ENCODE measurements at regions not wholly inside any gene's neighbourhood (a gene's known extent, or its start where the extent isn't known, plus 50 kb on each side); places are given as distances from the start of the nearest gene placed in this dataset.

DNA sequence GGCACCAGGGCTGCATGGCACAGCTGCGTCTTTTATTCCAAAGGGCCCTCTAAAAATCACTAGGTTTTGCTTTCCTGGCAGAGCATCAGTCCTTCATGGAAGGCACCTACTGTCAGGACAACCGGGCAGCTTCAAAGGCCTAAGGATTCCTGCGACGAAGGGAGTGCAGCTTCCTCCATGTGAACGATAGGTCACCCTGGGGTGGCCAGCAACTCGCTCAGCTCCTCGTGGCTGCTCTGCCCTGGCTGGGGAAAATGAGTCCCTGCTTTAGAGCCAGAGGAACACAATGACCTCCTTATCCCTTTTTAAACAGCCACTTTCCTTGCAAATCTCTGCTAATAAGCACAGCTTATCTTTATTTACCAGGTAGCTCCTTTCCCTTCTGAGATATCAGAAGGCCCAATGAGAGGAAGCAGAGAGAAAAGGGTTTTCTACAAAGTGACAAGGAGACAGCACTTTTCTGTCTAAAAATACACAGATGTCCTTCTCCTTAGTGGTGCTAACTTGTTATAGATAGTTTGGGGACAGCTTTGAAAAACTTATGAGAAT, 71.6 kb upstream of the SMYD2 start:
- no peak for TF ChIP-seq GATA2 (IDR thresholded peaks at IDR 0.05; ENCODE audit: low read depth, low read length)
- TF ChIP-seq GATA3 (IDR thresholded peaks at IDR 0.05; ENCODE audit: low read depth, low read length): no peak

DNA sequence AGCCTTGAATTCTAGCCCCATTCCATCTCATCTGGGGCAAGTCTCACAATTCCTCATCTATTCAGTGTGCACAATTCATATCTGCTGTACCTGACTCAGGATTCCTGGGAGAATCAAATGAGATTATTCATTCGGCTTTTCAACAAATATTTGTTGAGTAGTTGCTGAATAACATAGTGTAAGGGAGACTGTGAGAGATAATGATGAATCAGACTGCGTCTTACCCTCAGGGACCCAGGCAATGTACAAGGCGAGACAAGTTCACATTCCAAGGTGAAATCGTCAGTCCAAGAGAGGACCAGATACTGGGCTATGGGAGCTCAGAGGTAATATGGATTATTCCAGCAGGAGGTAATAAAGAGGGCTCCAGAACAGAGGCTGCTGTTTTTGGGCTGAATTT, 67.8 kb upstream of the SMYD2 start:
- TF ChIP-seq GATA3 (IDR thresholded peaks at IDR 0.05; ENCODE audit: low read depth, low read length) (no peak), GATA2 (IDR thresholded peaks at IDR 0.05; ENCODE audit: low read depth, low read length) (no peak)

DNA sequence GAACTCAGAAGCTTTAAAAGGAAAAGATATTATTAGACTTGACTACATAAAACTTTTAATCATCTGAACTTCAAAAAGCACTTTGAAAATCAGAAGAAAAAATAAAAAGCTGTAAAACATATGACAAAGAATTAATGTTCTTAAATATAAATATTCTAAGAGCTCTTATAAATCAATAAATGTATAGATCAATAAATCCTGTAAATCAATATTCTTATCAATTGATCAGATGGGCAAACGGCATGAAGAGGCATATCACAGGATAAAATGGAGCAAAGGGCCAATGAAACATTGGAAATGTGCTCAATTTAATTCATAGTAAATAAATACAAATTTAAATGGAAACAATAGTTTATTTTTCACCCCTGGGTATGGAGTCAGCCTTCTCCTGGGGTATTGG, 66.1 kb upstream of the SMYD2 start:
- no peak for TF ChIP-seq GATA3 (IDR thresholded peaks at IDR 0.05; ENCODE audit: low read depth, low read length)
- TF ChIP-seq GATA2 (IDR thresholded peaks at IDR 0.05; ENCODE audit: low read depth, low read length): no peak

DNA sequence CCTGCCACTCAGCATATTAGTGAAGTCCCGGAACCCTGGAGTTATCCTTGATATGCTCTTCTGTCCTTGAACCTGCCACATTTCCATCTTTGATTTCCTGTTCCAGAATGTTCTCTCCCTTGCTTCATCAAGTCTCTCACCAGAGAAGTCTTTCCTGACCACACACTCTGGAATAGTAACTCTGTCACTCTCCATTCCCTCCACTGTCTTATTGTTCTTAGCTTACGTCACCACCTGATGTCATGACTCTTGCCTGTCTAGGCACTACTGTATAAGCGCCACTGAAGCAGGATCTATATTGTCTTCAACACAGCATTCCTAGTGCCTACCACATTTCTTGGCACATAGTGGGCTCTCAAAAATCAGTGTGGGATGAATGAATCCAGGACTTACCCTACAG, 65.4 kb upstream of the SMYD2 start:
- no peak for TF ChIP-seq GATA2 (IDR thresholded peaks at IDR 0.05; ENCODE audit: low read depth, low read length)
- no peak for TF ChIP-seq GATA3 (IDR thresholded peaks at IDR 0.05; ENCODE audit: low read depth, low read length)

DNA sequence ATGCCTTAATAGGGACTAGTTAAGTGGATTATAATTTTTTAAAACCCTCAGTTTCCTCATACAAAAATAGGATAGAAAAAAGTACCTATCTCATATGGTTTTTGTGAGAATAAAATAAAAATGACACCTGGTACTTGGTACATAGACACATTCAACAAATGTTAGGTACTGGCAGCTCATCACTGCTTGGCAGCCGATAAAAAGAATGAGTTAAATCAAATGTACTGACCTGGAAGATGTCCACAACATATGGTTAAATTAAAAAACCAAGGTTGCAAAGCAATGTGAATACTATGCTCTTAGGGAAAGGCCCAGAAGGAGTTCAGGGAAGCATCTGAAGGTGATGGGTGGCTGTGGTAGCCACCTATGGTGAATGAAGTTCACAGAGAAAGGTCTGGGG, 64.9 kb upstream of the SMYD2 start:
- TF ChIP-seq GATA3 (IDR thresholded peaks at IDR 0.05; ENCODE audit: low read depth, low read length) (no peak), GATA2 (IDR thresholded peaks at IDR 0.05; ENCODE audit: low read depth, low read length) (no peak)

DNA sequence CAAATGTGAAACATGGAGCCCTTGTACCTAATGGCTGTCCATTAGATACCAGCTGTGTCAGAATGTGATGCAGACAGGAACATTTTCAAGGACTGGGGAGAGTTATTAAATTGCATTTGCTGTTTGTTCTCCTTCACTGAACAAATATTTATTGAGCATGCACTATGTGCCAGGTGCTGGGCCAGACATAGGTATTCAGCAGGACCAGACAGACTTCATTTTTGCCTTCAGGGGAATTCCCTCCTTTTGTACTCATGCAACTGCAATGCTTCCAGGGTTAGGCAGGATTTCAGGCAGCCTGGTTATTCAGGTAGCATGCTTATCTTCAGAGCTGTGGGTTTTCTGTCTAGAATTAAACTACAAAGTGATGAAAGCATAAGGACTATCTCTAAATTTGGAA, 64.2 kb upstream of the SMYD2 start:
- TF ChIP-seq GATA2 (IDR thresholded peaks at IDR 0.05; ENCODE audit: low read depth, low read length): no peak
- no peak for TF ChIP-seq GATA3 (IDR thresholded peaks at IDR 0.05; ENCODE audit: low read depth, low read length)

DNA sequence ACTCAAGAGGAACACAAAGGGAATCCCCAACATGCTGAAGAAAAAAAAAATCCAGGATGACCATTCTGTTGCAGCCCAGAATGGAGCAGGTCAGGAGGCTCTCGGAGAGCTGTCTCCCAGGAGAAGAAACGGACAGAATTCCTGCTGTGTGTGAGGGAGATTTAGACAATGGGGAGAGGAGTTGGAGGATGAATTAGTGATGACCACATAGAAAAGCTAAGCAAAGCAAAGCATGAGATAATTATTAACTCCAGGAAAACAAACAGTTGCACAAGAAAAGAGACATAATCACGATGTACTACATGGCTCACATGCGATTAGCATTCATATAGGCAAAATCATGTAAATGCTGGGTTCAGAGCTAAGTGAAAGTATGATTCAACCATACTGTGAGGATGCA, 61.1 kb upstream of the SMYD2 start:
- TF ChIP-seq GATA3 (IDR thresholded peaks at IDR 0.05; ENCODE audit: low read depth, low read length): no peak
- TF ChIP-seq GATA2 (IDR thresholded peaks at IDR 0.05; ENCODE audit: low read depth, low read length): no peak

DNA sequence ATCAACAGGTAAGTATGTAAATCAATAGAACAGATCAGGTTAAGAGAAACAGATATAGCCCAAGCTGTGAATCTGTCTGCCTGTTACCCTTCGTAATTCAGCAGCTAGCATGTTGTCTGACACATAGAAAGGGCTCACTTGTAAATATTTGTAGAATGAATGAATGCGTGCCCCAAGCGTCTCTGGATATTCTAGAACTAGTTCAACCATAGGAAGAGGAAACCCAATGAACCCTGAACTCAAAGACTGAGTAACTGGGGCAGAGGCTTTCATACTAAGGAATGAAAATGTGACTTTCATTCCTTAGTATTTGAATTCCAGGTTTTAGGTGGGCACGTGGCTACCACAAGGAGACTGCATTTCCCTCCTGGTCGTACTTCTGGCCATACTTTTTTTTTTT, 60.1 kb upstream of the SMYD2 start:
- no peak for TF ChIP-seq GATA2 (IDR thresholded peaks at IDR 0.05; ENCODE audit: low read depth, low read length)
- TF ChIP-seq GATA3 (IDR thresholded peaks at IDR 0.05; ENCODE audit: low read depth, low read length): no peak

DNA sequence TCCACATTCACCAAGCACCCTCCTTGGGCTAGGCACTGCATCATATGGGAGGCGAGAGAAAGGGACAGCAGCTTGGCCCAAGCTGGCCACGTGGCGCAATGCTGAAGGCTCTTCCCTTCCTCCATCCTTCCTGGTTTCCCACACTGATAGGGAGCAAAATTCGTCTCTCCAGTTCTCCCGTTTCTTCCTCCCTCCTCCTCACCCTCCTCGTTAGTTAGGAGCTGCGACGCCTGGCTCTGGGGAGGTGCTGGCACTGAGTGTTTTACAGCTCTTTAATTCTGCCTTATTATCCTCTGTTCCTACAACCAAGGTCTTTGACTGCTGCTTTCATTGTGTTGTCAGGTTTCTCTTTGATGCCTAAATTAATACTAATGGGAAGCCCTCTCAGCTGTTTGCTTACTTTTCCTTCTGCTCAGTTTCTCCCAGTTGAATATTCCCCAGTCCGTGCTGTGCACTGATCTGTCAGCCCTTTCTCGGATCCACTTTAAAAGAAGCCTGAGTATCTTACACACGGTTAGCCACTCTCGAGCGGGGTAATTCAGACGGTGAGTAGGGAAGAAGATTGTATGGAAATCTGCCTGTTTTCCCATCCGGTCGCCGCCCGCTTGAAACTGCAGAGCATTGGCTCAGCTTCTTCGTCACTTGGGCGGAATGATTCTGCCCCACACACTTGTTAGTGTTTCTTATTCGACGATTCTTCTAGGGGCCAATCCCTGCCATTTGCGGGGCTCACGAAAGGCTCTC, 56.2 kb upstream of the SMYD2 start:
- TF ChIP-seq GATA3 (IDR thresholded peaks at IDR 0.05; ENCODE audit: low read depth, low read length) (no peak), GATA2 (IDR thresholded peaks at IDR 0.05; ENCODE audit: low read depth, low read length) (no peak)

DNA sequence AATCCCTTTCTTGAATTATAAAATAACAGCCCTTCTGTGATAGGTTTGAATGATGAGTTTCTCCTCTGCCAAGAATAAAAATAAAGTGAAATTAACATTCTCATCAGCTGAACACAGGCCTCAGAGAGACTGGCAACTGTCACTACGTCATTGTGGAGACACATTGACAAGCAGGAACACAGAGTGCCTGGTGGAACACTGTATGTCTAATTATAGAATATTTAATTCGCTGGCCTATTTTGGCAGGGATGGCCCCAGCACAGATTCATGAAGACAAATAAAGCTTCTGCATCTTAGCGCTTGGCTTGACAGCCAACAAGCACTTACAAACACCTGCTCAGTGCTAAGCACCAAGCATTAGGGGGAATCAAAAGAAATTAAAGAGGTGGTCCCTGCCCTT, 52.0 kb upstream of the SMYD2 start:
- TF ChIP-seq GATA3 (IDR thresholded peaks at IDR 0.05; ENCODE audit: low read depth, low read length) (no peak), GATA2 (IDR thresholded peaks at IDR 0.05; ENCODE audit: low read depth, low read length) (no peak)

DNA sequence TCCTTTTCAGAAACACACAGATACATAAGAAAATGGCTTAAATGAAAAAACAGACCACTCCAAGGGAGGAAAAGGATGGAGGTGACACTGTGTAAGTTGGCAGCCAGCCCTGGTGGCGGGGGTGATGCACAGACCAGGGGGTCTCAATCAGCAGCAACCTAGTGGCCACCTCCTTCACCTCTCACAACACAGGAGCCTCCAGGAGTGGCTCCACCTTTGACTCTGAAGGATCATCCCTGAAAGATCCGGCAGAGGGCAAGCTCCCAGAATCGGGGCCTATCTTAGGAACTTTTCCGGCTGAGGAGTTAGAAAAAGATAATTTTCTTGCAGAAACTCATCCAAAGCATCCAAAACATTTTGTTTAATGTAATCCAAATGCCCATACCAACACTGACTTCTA, 51.2 kb upstream of the SMYD2 start:
- TF ChIP-seq GATA3 (IDR thresholded peaks at IDR 0.05; ENCODE audit: low read depth, low read length) (no peak), GATA2 (IDR thresholded peaks at IDR 0.05; ENCODE audit: low read depth, low read length) (no peak)

Data from SH-SY5Y (cell line).